ENCODE measurements at regions not wholly inside any gene's neighbourhood (a gene's known extent, or its start where the extent isn't known, plus 50 kb on each side); places are given as distances from the start of the nearest gene placed in this dataset.
"Not testable (repeated sequence)": the region's sequence is repeated elsewhere in the genome, so short reads cannot be mapped to it uniquely, and the experiment has no call there.

DNA sequence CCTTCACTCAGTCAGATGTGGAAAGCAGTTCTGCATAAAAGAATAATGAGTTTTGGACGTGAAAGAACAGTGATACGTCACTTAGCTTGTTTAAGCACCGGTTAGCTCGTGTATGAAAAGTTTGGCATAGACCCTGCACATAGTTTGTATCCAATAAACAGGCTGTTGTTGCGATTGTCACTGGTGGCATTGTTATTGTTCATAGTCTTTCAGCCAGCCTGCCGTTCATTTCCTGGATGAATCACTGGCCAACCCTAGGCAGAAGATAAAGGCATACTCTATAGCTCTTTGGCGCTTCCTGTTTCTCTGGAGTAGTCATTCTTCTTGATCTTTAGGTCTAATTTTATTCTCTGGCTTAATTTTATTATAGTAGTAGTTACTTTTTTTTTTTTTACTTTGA is 57.8 kb upstream of the ANKRD30A start:
- DNase-seq = no peak

DNA sequence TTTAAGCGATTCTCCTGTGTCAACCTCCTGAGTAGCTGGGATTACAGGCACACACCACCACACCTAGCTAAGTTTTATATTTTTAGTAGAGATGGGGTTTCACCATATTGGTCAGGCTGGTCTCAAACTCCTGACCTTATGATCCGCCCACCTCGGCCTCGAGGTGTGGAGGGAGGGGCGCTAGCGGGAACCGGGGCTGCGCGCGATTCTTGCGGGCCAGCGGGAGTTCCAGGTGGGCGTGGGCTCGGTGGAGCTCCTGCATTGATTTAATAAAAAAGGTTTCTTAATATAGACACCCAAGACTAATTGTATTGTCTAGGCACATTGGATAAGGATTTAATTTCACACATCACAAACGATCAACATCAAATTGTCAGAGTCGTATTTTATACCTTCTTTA is 63.1 kb upstream of the ANKRD30A start:
- not testable (repeated sequence) for DNase-seq

DNA sequence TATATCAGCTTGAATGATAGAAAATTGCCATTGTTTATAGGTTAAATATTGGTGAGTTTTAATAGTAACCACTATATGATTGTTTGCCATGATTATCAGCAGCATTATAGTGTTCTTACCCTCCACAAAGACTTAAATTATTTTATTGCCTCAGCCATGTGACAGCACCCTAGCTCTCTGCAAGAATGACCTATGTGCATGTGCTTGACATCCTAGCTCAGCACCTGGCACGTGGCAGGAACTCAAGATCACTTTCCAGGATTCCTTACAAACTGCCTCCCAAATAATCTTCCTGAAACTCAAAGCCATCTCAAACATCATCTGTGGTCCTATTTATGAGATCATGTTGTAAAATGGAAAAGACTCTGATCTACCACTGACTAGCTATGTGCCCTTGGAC is 68.1 kb upstream of the ANKRD30A start:
- no peak for DNase-seq

DNA sequence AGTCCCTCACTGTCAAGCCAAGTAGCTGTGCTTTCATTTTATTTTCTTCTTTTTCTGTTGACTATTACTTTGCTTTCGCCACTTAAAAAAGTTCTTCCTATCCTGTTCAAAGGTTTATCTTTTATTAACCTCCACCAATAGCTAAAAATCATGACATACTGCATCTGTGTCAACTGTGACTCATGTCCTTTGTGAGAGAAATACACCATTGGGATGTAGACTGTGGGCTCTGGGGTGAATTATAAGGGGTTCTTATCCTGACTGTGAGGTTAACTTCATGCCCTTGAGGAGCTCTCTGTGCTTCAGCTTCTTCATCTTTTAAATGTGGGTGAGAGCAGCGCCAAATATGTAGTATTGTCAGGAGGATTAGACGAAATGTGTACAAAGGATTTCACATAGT is 71.9 kb upstream of the ANKRD30A start:
- no peak for DNase-seq

DNA sequence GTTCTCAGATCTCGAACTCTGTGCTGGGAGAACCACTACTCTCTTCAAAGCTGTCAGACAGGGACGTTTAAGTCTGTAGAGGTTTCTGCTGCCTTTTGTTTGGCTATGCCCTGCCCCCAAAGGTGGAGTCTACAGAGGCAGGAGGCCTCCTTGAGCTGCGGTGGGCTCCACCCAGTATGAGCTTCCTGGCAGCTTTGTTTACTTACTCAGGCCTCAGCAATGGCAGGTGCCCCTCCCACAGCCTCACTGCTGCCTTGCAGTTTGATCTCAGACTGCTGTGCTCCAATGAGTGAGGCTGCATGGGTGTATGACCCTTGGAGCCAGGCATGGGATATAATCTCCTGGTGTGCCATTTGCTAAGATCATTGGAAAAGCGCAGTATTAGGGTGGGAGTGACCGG is 75.4 kb upstream of the ANKRD30A start:
- DNase-seq = not testable (repeated sequence)

DNA sequence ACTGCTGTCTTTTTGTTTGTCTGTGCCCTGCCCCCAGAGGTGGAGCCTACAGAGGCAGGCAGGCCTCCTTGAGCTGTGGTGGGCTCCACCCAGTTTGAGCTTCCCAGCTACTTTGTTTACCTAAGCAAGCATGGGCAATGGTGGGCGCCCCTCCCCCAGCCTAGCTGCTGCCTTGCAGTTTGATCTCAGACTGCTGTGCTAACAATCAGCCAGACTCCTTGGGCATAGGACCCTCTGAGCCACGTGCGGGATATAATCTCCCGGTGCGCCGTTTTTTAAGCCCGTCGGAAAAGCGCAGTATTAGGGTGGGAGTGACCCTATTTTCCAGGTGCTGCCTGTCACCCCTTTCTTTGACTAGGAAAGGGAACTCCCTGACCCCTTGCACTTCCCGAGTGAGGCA is 81.1 kb upstream of the ANKRD30A start:
- not testable (repeated sequence) for DNase-seq

DNA sequence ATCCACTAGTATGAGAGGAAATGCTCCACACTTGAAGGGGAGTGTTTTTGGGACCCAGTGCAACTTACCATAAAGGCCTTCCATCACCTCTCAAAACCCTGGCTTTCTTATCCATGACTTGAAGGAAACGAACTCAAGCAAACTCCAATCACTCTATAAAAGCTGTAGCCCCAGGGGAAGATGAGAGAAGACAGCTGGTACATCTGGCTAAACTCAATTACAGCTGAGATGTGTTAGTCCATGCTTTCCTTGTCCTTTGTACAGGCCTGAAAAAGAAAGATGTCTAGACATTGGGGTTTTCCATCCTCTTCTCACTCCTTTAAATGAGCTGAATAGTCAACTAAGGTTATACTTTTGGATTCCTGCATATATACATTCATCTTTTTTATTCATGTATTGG is 89.5 kb upstream of the ANKRD30A start:
- no peak for DNase-seq

DNA sequence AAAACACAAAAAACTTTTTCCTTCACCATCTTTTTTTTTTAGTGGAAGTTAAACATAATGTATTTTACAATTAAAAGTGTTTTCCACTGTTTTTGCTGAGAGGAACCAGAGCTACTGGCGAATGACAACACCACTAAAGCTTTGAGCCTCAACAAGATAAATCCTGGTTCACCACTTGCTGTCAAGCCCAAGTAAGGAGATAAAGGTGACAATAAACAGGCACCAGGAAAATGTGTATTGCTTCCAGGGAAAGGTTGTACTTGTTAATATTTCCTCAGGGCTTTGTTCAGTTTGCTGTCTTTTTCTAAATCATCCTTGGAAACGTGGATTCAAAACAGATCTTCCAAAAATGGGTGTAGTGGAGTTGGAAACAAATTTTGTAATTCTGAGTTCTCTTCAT is 109.9 kb upstream of the ANKRD30A start:
- DNase-seq = no peak

DNA sequence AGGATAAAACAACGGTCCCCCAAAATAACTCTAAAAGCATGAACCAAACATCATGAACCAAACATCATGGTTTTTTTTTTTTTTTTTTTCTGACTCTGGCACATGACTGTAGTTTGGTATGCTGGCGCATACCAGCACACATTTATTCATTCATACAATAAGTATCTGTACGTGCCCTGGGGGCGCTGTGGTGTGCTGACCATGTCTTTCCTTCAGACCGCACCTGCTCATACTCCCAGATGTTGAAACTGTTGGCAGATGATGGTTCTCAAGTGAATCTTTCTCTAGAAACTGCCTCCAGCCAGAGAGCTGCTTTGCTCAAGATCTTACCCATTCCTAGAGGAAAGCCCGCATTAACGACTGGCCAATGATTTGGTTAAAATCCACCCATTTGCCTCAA is 114.7 kb upstream of the ANKRD30A start:
- no peak for DNase-seq

DNA sequence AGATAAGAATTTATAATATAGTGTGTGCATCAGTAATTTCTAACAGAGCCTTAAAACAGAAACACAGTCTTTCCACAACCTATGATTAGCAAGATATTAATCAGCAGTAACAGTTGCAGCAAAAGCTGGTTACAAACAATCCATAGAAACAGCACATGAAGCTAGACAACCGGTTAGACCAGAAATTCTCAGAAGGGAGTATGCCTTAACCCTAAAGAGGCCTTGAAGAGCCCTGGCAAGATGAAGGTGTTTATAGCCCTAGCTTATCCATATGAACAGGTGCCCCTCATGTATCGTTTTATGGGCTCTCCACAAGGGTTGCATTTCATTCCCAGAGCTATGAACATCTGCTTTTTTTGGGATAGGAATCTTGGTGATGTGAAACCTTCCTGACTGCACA is 117.1 kb upstream of the ANKRD30A start:
- DNase-seq = not testable (repeated sequence)

DNA sequence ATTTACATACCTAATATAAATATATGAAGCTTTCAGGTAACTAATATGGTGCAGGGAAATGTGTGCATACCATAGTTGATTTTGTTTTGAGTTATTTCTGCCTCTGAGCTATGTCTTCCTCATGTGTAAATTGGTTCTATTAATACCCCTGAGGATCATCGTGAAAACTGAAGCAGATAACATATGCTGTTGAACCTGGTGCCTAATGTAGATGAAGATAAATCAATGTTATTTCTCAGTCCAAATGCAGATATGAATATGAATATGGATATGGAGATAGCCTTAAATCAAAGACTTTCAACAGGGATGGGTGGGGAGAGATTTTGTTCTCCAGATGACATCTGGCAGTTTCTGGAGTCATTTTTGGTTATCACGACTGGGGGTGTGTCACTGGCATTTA is 122.3 kb upstream of the ANKRD30A start:
- no peak for DNase-seq

DNA sequence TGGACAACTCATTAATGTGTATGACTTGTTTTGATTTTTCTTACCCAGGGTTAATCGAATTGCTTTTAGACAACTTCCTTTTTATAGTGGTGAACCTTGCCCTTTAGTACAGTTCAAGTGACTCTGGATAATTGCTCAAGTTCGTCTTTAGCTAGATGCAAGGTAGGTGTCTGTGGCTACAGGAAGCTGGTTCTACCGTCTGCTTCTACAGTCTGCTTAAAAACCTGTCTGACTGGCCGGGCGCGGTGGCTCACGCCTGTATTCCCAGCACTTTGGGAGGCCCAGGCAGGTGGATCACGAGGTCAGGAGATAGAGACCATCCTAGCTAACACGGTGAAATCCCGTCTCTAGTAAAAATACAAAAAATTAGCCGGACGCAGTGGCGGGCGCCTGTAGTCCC is 129.6 kb upstream of the ANKRD30A start:
- DNase-seq = not testable (repeated sequence)

DNA sequence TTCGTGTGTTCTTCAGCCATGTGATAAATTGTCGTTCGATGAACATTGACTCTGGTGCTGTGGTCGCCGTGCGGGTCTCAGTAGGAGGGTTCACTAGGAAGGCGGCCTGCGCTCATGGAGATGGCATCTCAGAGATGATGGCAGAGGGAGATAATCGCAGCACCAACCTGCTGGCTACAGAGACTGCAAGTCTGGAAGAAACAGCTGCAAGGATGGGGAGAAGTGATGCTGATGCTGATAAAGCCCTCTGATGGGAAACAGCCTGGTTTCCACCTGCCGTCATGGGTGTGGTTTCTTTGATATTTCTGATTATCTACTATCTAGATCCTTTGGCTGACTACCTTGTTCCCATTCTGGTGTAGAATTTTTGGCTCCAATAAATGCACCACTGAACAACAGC is 130.5 kb upstream of the ANKRD30A start:
- DNase-seq = no peak

DNA sequence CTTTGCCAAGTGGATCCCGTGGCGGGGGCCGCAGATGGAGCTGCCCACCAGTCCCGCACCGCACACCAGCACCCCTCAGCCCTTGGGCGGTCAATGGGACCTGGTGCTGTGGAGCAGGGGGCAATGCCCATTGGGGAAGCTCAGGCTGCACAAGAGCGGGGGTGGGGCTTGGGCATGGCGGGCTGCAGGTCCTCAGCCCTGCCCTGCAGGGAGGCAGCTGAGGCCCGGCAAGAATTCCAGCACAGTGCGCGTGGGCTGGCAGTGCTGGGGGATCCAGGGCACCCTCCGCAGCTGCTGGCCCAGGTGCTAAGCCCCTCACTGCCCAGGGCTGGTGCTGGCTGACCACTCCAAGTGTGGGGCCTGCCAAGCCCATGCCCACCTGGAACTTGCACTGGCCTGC is 136.2 kb upstream of the ANKRD30A start:
- DNase-seq = no peak

DNA sequence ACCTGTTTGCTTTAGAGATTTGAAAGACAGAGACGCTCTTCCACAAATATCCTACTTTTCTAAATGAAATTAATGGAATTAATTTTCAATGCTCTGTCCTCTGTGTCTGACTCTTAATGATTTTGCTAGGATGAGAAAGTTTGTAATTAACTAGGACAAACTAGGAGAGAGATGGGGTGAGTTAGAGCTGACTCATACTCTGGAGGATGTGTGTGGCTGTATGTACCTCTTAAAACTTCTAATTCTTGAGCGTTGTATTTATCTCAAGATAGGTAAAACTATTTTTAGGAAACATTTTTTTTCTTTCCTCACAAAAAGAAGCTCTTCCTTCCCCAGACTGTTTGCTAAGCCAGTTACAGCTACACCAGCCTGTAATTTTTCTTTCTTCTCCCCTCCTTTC is 178.8 kb upstream of the ANKRD30A start:
- no peak for DNase-seq

DNA sequence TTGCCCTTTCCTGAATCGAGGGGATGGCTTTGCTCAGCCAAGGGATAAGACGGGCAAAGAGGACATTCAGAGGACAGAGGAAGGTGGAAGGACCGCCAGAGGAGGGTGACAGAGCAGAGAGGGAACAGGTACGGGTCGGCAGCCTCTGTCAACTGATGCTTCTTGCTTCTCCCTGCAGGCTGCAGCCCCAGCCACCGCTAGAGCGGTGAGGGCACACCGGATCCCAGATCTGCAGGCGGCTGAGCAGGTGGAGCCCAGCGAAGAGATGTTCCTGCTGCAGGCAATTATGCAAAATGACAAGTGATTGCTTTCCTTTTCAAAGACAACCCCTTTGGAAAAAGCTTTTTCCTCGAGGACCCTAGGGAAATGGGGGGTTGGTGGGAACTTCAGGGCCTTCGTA is 181.9 kb upstream of the ANKRD30A start:
- DNase-seq = no peak

DNA sequence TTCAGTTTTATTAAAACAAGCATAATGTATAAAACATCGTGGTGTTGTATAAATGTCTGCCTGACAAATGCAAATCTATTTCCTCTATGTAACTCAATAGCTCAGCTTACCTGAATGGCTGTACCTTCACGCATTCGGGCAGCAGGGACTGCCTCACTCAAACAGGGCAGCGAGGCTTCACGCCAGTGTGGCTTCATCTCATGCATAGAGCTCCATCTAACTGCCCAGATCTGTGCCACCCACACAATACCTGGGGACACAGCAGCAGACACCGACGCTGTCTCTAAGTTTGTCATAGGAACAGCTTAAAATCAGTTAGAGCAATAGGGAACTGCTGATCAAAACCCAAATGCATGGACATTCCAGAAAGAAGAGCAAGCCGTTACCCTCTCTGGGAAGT is 182.8 kb upstream of the ANKRD30A start:
- no peak for DNase-seq

DNA sequence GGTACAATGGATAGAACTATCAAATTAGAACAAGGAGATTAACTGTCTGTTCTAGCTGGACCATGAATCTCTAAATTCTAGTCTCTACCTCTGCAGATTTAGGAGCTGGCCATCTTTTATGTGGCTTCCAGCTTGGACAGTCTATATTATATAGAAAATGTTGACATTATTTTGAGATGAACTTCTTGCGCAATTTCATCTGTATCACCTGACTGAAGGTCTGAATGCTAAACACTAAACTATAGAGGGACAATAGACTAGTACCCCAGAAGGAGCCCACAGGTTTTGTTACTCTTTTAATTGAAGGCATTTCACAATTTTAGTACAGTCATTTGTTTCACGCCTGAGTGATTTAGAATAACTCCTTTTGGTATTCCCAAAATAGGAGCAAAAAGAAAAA is 222.4 kb upstream of the ANKRD30A start:
- no peak for DNase-seq

DNA sequence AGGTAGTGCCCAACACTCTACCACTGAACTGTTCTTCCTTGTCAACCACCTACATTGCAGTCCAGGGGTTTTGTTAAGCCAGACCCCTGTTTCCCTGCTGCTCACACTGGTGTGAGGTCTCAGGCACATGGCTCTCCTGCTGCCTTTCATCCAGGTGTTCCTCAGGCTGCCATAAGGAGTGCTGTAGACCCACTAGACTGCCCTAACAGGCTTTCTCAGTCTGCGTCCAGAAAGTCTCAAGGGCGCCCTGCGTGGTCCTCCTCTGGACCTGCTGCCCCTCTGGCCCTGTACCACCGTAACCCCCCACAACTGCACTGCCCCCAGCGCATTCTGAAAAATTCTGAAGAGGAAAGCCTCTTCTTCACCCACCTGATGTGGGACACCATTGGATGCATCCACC is 225.7 kb upstream of the ANKRD30A start:
- no peak for DNase-seq

DNA sequence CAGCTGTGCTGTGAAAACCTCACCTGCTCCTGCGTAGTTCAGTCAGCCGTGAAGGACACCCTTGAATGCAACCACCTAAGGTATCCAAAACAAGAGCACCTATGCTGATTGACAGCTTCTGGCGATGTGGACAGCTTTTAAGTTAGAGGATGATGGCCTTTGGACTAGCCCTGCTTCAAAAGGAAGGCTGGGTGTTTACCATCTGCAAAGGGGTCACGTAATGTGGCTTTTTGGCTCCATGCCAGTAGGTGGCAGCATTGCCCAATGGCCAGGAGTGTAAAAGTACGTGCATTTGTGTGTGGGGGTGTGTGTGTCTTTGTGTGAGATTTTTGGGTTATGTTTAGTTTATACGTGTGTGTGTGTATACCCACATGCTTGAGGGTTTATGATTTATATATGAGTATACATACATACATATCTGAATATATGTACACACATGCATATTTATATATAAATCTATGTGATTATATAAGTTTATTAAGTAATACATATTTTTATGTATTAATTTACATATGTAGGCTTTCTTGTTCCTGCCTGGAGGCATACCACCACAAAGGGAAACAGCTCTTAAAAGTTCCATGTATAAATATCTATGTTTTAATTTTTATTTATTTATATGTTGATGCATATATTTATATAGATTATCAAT is 236.3 kb upstream of the ANKRD30A start:
- no peak for DNase-seq

DNA sequence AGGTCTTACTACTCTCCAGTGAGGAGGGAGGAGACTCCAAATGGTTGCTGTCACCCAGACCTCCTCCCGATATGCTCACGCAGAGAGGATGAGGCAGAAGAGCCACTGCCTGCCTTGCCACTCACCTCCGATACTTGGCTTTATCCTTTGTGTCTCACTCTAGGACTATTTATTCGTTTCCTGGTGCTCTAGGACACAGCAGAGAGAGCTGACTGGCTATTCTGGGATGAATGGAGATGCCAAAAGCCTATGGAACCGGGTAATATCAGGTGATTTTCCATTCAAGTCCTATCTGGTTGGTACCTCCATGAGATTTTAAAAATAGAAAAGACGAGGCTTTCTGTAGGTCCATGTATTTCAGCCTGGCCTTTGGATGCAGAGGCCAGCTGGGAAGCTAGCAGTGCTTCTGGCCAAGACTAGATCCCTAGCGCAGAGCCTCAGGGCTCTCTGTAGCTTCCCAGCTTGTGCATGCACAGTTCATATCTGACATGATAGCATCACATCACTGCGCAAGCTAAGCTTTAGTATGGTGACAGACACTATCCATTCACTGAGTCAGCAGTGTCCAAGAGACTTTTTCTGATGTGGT is 239.0 kb upstream of the ANKRD30A start:
- no peak for DNase-seq

DNA sequence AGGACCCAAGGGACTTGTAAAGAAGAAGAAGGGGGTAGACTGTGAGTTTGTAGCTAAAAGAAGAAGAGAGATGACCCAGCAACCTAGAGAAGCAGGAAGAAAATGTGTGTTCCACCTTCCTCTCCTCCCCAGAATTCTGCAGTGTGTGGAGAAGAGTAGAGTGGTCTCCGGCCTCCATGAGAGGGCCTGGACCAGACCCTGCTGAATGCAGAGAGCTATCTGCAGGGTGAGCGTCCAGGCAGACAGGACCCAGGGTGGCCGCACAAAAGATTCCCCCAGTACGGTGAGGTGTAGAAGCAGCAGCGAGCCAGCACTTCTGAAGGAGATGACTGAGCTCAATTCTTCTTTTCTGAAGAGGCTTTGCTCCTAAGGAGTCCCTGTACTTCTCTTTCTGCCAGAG is 239.7 kb upstream of the ANKRD30A start:
- DNase-seq = no peak

DNA sequence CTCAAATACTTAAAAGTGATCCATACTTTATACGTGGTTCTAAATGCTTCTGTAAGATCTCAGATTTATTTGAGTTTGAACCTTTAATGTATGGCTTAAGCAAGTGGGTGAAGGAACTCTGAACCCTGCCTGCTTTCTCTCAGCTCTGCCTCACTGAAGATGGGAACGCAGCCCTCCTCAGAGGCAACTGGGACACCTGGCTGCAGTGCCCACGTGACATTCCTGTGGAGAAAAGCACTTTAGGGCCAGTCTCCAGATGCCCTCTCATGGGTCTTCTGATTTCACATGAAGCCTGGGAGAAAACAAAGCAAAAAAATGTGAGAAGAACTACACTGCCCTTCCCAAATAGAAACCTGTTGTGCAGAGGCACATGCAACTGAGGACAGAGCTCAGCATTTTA is 242.6 kb upstream of the ANKRD30A start:
- DNase-seq = no peak

DNA sequence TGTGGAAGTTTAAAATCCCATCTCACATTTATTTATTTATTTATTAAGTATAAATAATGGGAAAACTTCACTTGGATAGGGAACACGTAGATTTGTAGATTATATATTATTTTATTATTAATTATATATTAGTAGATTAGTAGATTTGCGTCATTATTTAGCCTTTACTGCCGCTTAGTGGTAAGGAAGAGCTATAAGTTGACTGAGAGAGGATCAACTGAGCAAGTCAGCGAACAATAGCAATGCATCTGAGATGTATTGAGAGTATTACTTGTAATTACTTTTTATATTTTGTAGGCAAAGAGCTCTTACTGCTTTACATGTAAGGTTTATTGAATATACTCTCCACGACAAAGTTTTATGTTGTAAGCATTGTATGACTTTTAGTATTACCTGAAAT is 244.5 kb upstream of the ANKRD30A start:
- no peak for DNase-seq

DNA sequence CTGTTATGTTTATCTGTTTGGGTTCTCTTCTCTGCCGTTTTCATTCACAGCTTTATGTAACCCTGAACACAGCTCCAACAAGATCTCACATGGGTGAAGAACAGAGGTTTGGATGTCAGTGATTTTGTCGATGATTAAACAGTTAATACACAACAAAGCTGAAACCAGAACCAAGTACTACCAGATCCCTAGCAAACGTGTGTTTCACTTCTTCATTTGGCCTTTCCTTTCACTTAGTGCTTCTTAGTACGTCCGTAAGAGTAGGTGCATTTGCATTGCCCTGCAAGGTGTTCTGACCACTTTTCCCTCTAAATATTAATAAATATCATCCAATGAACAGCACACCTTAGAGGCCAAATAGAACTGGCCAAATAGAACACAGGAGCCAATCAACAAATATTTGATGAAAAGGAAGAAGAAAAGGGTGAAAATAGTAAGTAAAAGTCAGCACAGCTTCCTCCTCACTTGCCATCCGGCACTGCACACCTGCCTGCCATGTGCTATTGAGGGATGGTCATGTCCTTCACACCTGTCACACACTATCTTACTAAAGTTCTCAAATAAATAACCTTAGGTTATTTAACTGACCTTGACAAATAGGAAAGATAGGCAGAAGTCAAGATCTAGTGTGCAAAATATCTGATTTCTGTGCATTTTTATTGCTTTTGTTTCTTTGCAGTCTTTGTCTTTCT is 252.6 kb upstream of the ANKRD30A start:
- DNase-seq = no peak

Measured in NCI-H526 treated with DMSO at 0.1 percent for 48 hours (cell line).